ENCODE measurements at regions not wholly inside any gene's neighbourhood (a gene's known extent, or its start where the extent isn't known, plus 50 kb on each side); places are given as distances from the start of the nearest gene placed in this dataset.

DNA sequence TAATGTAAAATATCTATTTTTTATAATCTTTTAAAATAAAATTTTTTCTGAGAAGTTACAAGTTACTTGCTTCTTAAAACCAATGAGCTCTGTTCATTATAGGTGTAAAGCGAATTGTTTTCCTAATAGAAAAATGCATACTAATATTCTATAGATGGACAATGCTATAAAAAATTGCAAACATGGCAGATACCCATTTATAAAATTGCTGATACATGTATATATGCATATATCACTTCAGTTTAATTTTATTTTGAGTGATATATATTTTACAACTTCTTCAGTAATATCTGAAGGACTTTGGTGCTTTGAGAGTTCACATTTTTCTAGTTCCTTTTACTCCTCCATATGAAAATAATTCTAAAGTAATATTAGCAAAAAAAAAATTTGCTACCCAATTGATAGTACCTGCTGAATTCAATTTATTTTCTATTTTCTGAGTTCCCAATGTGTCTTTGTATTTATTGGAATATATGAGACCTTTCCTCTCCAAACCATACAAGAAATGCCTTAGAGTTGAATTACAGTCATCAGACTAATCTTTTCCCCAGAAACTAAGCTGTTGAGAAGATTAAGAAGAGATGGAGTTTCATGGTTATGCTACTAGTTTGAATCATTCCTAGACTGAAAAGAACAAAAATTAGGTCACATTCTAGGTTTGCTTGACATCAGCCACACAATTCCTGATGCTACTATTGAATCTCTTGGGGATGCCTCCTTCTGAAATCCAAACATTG lies 1937.5 kb upstream of the SEL1L start:
- H3K9me3 ChIP-seq (ENCODE audit: low read length): no peaks in the 10 kb centered on the region
- H3K27ac ChIP-seq (ENCODE audit: low read length): no peak overlapping the region
- TF ChIP-seq SMC3 (conservative IDR thresholded peaks at IDR 0.05; ENCODE audit: poor library complexity): no peak
- no peak for TF ChIP-seq EP300 (conservative IDR thresholded peaks at IDR 0.05; ENCODE audit: poor library complexity, severe bottlenecking)
- no peak for TF ChIP-seq RAD21 (conservative IDR thresholded peaks at IDR 0.05)
- no peak for TF ChIP-seq MXI1 (conservative IDR thresholded peaks at IDR 0.05; ENCODE audit: poor library complexity, severe bottlenecking)

DNA sequence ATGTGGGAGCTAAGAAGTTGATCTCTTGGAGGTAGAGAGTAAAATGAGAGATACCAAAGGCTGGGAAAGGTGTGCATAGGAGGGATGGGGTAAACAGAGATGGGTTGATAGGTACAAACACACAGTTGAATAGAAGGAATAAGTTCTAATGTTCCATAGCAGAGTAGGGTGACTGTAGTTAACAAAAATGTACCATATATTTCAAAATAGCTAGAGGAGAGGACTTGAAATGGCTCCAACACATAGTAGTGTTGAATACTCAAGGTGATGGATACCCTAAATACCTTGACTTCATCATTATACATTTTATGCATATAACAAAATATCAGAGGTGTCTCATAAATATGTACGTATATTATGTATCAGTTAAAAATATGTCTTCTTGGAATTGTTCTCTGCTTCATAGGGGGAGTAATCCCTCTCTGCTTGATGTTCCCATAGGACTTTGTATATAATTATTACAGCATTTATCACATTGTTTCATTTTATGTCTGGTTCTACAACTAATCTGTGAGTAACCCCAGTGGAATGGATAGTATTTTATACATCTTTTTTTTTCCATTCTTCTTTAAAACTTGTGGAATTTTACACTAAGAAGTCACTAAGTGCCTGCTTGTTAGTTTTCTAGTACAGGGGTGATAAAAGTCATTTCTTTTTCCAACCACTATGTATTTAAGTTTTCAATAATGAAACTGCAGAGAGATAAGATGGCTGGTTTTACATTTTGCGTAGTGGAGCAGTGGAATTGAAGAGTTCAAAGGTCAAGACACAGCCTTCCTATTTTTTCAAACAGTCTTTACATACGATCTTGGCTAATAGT lies 1940.0 kb upstream of the SEL1L start:
- Histone ChIP-seq H3K9me2 (ENCODE audit: insufficient read depth, low read length) (no peaks in the 10 kb centered on the region), H3K27ac (ENCODE audit: low read length) (no peak overlapping the region), H3K4me2 (ENCODE audit: low read length) (no peak overlapping the region), H3K4me3 (ENCODE audit: low read length) (no peak overlapping the region), H3K79me2 (replicated peaks; ENCODE audit: insufficient read depth, low read length) (no peaks in the 10 kb centered on the region), H4K20me1 (ENCODE audit: insufficient read depth) (no peaks in the 10 kb centered on the region), H3K9ac (ENCODE audit: low read length) (no peak overlapping the region), H3K36me3 (ENCODE audit: insufficient read depth, low read length) (no peaks in the 10 kb centered on the region), H2AFZ (ENCODE audit: low read depth, low read length) (no peak overlapping the region), H3F3A (ENCODE audit: insufficient read depth, low read length, poor library complexity, severe bottlenecking) (no peaks in the 10 kb centered on the region), H3K27me3 (ENCODE audit: insufficient read depth, low read depth, low read length) (no peaks in the 10 kb centered on the region), H3K9me3 (ENCODE audit: low read length) (no peaks in the 10 kb centered on the region)
- TF ChIP-seq POLR2AphosphoS5 (IDR thresholded peaks at IDR 0.05): no peak
- TF ChIP-seq TAF1 (IDR thresholded peaks at IDR 0.05; ENCODE audit: low read depth): no peak
- no peak for TF ChIP-seq EP300 (conservative IDR thresholded peaks at IDR 0.05; ENCODE audit: poor library complexity, severe bottlenecking)
- no peak for TF ChIP-seq MXI1 (conservative IDR thresholded peaks at IDR 0.05; ENCODE audit: poor library complexity, severe bottlenecking)
- no peak for TF ChIP-seq EZH2 (IDR thresholded peaks at IDR 0.05; ENCODE audit: borderline replicate concordance, insufficient read depth, low read length, poor library complexity, severe bottlenecking)

More for the DNA sequence above, 1937.5 kb upstream of the SEL1L start:
- H4K20me1 ChIP-seq (ENCODE audit: insufficient read depth): no peaks in the 10 kb centered on the region
- H3K79me2 ChIP-seq (replicated peaks; ENCODE audit: insufficient read depth, low read length): no peaks in the 10 kb centered on the region
- H2AFZ ChIP-seq (ENCODE audit: low read depth, low read length): no peak overlapping the region
- no peaks in the 10 kb centered on the region for H3K36me3 ChIP-seq (ENCODE audit: insufficient read depth, low read length)
- no peaks in the 10 kb centered on the region for H3K9me2 ChIP-seq (ENCODE audit: insufficient read depth, low read length)
- H3K9ac ChIP-seq (ENCODE audit: low read length): no peak overlapping the region
- H3K4me3 ChIP-seq (ENCODE audit: low read length): no peak overlapping the region
- no peak overlapping the region for H3K4me2 ChIP-seq (ENCODE audit: low read length)
- H3F3A ChIP-seq (ENCODE audit: insufficient read depth, low read length, poor library complexity, severe bottlenecking): no peaks in the 10 kb centered on the region
- no peaks in the 10 kb centered on the region for H3K27me3 ChIP-seq (ENCODE audit: insufficient read depth, low read depth, low read length)

DNA sequence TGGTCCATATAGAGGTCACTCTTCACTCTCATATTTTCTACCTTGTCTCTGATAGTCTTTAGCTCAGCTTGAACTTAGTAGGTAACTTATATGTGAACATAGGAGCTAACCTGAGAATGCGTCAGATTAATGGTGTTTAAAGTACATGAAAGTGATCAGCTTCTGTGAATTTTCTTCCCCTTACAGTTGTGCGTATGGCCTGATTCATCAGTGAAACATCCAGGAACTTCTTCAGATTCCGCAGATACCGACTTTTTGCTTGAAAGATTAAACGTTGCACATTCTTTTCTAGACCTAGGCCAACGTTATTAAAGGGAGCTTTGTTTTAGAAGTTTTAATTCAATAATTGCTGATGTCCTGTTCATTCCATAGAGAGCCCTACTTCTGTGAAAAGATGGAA lies 1945.1 kb upstream of the SEL1L start:
- H3K27me3 ChIP-seq (ENCODE audit: insufficient read depth, low read depth, low read length): no peaks in the 10 kb centered on the region
- H3K79me2 ChIP-seq (replicated peaks; ENCODE audit: insufficient read depth, low read length): no peaks in the 10 kb centered on the region
- no peak overlapping the region for H3K4me3 ChIP-seq (ENCODE audit: low read length)
- H3K9me3 ChIP-seq (ENCODE audit: low read length): no peaks in the 10 kb centered on the region
- no peak for TF ChIP-seq RAD21 (conservative IDR thresholded peaks at IDR 0.05)
- TF ChIP-seq TAF1 (IDR thresholded peaks at IDR 0.05; ENCODE audit: low read depth): no peak
- no peak for TF ChIP-seq SMC3 (conservative IDR thresholded peaks at IDR 0.05; ENCODE audit: poor library complexity)
- no peak for TF ChIP-seq EZH2 (IDR thresholded peaks at IDR 0.05; ENCODE audit: borderline replicate concordance, insufficient read depth, low read length, poor library complexity, severe bottlenecking)
- no peak for TF ChIP-seq EP300 (conservative IDR thresholded peaks at IDR 0.05; ENCODE audit: poor library complexity, severe bottlenecking)
- no peak for TF ChIP-seq POLR2AphosphoS5 (IDR thresholded peaks at IDR 0.05)
- no peak for TF ChIP-seq MXI1 (conservative IDR thresholded peaks at IDR 0.05; ENCODE audit: poor library complexity, severe bottlenecking)
- TF ChIP-seq, protein P1, sequence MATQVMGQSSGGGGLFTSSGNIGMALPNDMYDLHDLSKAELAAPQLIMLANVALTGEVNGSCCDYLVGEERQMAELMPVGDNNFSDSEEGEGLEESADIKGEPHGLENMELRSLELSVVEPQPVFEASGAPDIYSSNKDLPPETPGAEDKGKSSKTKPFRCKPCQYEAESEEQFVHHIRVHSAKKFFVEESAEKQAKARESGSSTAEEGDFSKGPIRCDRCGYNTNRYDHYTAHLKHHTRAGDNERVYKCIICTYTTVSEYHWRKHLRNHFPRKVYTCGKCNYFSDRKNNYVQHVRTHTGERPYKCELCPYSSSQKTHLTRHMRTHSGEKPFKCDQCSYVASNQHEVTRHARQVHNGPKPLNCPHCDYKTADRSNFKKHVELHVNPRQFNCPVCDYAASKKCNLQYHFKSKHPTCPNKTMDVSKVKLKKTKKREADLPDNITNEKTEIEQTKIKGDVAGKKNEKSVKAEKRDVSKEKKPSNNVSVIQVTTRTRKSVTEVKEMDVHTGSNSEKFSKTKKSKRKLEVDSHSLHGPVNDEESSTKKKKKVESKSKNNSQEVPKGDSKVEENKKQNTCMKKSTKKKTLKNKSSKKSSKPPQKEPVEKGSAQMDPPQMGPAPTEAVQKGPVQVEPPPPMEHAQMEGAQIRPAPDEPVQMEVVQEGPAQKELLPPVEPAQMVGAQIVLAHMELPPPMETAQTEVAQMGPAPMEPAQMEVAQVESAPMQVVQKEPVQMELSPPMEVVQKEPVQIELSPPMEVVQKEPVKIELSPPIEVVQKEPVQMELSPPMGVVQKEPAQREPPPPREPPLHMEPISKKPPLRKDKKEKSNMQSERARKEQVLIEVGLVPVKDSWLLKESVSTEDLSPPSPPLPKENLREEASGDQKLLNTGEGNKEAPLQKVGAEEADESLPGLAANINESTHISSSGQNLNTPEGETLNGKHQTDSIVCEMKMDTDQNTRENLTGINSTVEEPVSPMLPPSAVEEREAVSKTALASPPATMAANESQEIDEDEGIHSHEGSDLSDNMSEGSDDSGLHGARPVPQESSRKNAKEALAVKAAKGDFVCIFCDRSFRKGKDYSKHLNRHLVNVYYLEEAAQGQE (IDR thresholded peaks at IDR 0.05; ENCODE audit: borderline replicate concordance): no peak
- TF ChIP-seq, protein P2, sequence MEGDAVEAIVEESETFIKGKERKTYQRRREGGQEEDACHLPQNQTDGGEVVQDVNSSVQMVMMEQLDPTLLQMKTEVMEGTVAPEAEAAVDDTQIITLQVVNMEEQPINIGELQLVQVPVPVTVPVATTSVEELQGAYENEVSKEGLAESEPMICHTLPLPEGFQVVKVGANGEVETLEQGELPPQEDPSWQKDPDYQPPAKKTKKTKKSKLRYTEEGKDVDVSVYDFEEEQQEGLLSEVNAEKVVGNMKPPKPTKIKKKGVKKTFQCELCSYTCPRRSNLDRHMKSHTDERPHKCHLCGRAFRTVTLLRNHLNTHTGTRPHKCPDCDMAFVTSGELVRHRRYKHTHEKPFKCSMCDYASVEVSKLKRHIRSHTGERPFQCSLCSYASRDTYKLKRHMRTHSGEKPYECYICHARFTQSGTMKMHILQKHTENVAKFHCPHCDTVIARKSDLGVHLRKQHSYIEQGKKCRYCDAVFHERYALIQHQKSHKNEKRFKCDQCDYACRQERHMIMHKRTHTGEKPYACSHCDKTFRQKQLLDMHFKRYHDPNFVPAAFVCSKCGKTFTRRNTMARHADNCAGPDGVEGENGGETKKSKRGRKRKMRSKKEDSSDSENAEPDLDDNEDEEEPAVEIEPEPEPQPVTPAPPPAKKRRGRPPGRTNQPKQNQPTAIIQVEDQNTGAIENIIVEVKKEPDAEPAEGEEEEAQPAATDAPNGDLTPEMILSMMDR (IDR thresholded peaks at IDR 0.05; ENCODE audit: poor library complexity, severe bottlenecking): no peak
- H3K27ac ChIP-seq (ENCODE audit: low read length): no peak overlapping the region
- no peak overlapping the region for H3K4me2 ChIP-seq (ENCODE audit: low read length)
- no peak overlapping the region for H2AFZ ChIP-seq (ENCODE audit: low read depth, low read length)
- H3K36me3 ChIP-seq (ENCODE audit: insufficient read depth, low read length): no peaks in the 10 kb centered on the region
- no peaks in the 10 kb centered on the region for H3F3A ChIP-seq (ENCODE audit: insufficient read depth, low read length, poor library complexity, severe bottlenecking)
- no peak overlapping the region for H3K9ac ChIP-seq (ENCODE audit: low read length)
- no peaks in the 10 kb centered on the region for H4K20me1 ChIP-seq (ENCODE audit: insufficient read depth)
- H3K9me2 ChIP-seq (ENCODE audit: insufficient read depth, low read length): no peaks in the 10 kb centered on the region
